Small intestine (tissue), 7 donors: ENCODE measurements at regions not wholly inside any gene's neighbourhood (a gene's known extent, or its start where the extent isn't known, plus 50 kb on each side); places are given as distances from the start of the nearest gene placed in this dataset.

Experiments used
- DNase-seq, 2 donors: peaks; one replicate each; pipeline versions ENCODE4 v3.0.0 to v3.0.0-alpha.2; 2013
- FAIRE-seq: peaks from 2 replicates; lab custom pipeline; 2012; peaks lifted over from hg19 to GRCh38; lab: Jason Lieb, UNC
- H3K27ac ChIP-seq, 3 donors: one replicate each; pipeline ENCODE4 v1.5.1; 2013; ENCODE audit warnings: low read length in 2 of 3, mild to moderate bottlenecking in 2 of 3, control low read depth in 1 of 3, inconsistent platforms in 1 of 3, low read depth in 1 of 3, moderate library complexity in 1 of 3
- H3K27me3 ChIP-seq, 3 donors: one replicate each; pipeline ENCODE4 v1.6.1; 2013; ENCODE audit warnings: low read length in 3 of 3, inconsistent platforms in 1 of 3; ENCODE audit not compliant: control insufficient read depth in 3 of 3, insufficient read depth in 3 of 3
- H3K36me3 ChIP-seq, 3 donors: one replicate each; pipeline ENCODE4 v1.6.1; 2013; ENCODE audit warnings: low read length in 3 of 3, inconsistent platforms in 1 of 3, low read depth in 1 of 3, mild to moderate bottlenecking in 1 of 3, moderate library complexity in 1 of 3; ENCODE audit not compliant: control insufficient read depth in 3 of 3, insufficient read depth in 2 of 3
- H3K4me1 ChIP-seq, 3 donors: one replicate each; pipeline ENCODE4 v1.6.1; 2013; ENCODE audit warnings: low read length in 2 of 3, inconsistent platforms in 1 of 3, low read depth in 1 of 3, mild to moderate bottlenecking in 1 of 3, moderate library complexity in 1 of 3; ENCODE audit not compliant: control insufficient read depth in 3 of 3, insufficient read depth in 2 of 3
- H3K4me3 ChIP-seq, 3 donors: one replicate each; pipeline ENCODE4 v1.5.1; 2013; ENCODE audit warnings: low read length in 3 of 3, control low read depth in 1 of 3, inconsistent platforms in 1 of 3, low read depth in 1 of 3, mild to moderate bottlenecking in 1 of 3, moderate library complexity in 1 of 3
- H3K9me3 ChIP-seq, 2 donors: one replicate each; pipeline ENCODE4 v1.6.1; 2013; ENCODE audit warnings: low read depth in 1 of 2, low read length in 1 of 2; ENCODE audit not compliant: control insufficient read depth in 2 of 2, insufficient read depth in 1 of 2
- WGBS, 3 donors: extraction: QIAGEN DNeasy Blood & Tissue Kit; methylation state at CpG; one replicate each; pipeline ENCODE4 v1.1.7; 2013; 5-methylcytosine and 5-hydroxymethylcytosine counted together
- donor health status: healthy with polysubstance abuse.
- donor health status: control.
- donor health status: control.
- donor health status: Bipolar disorder and iron deficiency.
- donor health status: healthy.

GRCh38 chr6:133704371-133704770 is 184.5 kb upstream of the TCF21 start:
- Histone ChIP-seq H3K27me3 (no peaks in the 10 kb centered on the region), H3K4me1 (no peaks in the 10 kb centered on the region), H3K9me3 (no peaks in the 10 kb centered on the region), H3K36me3 (no peaks in the 10 kb centered on the region), H3K4me3 (no peak overlapping the region), H3K27ac (no peak overlapping the region)
- FAIRE-seq (no peak), DNase-seq (no peak)

- Histone ChIP-seq H3K27me3 (no peaks in the 10 kb centered on the region), H3K4me3 (no peak overlapping the region), H3K9me3 (no peaks in the 10 kb centered on the region), H3K36me3 (no peaks in the 10 kb centered on the region), H3K4me1 (no peaks in the 10 kb centered on the region), H3K27ac (no peak overlapping the region)
- 43 to 53% (median 45%) methylated on average over 1 of the region's 1 CpG for WGBS, 3 donors
- FAIRE-seq (no peak), DNase-seq (no peak)
Measured at GRCh38 chr6:133705066-133705465, 183.8 kb upstream of the TCF21 start.

DNA sequence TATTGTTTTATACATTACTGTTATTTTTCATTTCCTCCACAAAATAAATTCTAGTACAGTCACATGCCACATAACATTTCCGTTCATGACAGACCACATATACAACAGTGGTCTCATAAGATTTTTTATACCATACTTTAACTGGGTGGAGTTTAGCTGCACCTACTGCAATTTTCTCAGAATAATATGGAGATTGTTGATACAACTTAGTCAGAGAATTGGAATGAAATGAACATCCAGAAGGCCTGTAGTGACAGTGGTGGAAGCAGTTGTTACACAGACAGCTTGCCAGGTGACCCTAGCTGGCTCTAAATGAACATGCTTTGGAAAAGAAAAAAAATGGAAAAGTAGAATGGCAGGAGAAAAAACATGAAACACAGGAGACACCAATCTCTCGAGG is 183.2 kb upstream of the TCF21 start:
- 69 to 75% (median 73%) methylated on average over 2 of the region's 2 CpGs for WGBS, 3 donors
- H3K36me3 ChIP-seq = no peaks in the 10 kb centered on the region
- no peak for DNase-seq
- no peak for FAIRE-seq
- H3K4me1 ChIP-seq = no peaks in the 10 kb centered on the region
- H3K4me3 ChIP-seq = no peak overlapping the region
- H3K9me3 ChIP-seq = no peaks in the 10 kb centered on the region
- H3K27me3 ChIP-seq = no peaks in the 10 kb centered on the region
- H3K27ac ChIP-seq = no peak overlapping the region

DNA sequence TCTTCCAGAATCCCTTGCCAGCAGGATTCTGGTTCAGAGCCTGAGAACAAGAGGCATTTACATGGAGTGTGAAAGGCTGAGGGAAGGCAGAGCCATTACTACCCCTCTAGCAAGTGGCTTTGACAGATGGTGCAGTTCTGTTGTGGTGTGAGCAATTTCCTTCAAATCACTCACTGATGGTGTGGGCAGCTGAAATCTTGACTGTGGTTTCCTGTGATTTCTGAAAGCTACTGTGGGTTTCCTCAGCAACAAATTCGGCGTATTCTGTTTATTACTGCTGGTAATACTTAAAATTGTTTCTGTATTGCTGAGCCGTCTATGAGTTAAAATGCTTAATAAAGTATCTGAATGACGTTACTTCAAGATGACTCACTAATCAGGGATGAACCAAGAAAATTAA is 181.5 kb upstream of the TCF21 start:
- H3K4me1 ChIP-seq = no peaks in the 10 kb centered on the region
- FAIRE-seq = no peak
- DNase-seq = no peak
- no peaks in the 10 kb centered on the region for H3K36me3 ChIP-seq
- no peak overlapping the region for H3K4me3 ChIP-seq
- no peak overlapping the region for H3K27ac ChIP-seq
- 30 to 73% (median 53%) methylated on average over 4 of the region's 4 CpGs for WGBS, 3 donors
- no peaks in the 10 kb centered on the region for H3K27me3 ChIP-seq
- H3K9me3 ChIP-seq = no peaks in the 10 kb centered on the region

DNA sequence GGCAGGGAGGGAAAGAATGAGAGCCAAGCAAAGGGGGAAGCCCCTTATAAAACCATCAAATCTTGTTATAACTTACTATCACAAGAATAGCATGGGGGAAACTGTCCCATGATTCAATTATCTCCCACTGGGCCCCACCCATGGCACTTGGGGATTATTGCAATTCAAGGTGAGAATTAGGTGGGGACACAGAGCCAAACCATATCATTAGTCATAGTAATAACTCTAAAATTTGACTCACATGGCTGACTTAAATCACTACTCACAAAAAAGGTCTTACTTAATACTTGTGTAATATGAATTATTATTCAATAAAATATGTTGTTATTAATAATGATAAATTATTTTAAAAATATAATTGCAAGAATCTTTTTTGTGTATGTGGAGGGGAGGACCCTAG is 178.1 kb upstream of the TCF21 start:
- H3K4me3 ChIP-seq = no peak overlapping the region
- no peaks in the 10 kb centered on the region for H3K9me3 ChIP-seq
- no peak for DNase-seq
- FAIRE-seq = no peak
- no peaks in the 10 kb centered on the region for H3K27me3 ChIP-seq
- H3K27ac ChIP-seq = no peak overlapping the region
- no peaks in the 10 kb centered on the region for H3K36me3 ChIP-seq
- no peaks in the 10 kb centered on the region for H3K4me1 ChIP-seq

DNA sequence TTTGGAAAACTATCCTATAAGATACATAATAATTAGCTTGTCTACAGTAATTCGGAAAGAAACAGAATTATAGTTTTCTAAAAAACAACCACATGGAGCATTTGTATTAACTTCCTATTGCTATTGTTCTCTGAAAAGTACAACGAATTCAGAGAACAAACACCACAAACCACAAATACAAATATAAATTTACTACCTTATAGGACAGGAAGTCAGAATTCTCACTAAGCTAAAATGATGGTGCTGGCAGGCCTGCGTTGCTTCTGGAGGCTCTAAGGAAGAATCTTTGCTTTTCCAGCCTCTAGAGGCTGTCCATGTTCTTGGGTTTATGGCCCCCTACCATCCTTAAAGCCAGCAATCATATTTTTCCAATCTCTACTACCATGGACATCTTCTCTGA is 173.6 kb upstream of the TCF21 start:
- H3K27me3 ChIP-seq = no peaks in the 10 kb centered on the region
- no peak for DNase-seq
- 66 to 75% (median 67%) methylated on average over 3 of the region's 3 CpGs for WGBS, 3 donors
- no peak for FAIRE-seq
- no peak overlapping the region for H3K4me3 ChIP-seq
- H3K4me1 ChIP-seq = no peaks in the 10 kb centered on the region
- no peaks in the 10 kb centered on the region for H3K9me3 ChIP-seq
- H3K36me3 ChIP-seq = no peaks in the 10 kb centered on the region
- H3K27ac ChIP-seq = no peak overlapping the region

DNA sequence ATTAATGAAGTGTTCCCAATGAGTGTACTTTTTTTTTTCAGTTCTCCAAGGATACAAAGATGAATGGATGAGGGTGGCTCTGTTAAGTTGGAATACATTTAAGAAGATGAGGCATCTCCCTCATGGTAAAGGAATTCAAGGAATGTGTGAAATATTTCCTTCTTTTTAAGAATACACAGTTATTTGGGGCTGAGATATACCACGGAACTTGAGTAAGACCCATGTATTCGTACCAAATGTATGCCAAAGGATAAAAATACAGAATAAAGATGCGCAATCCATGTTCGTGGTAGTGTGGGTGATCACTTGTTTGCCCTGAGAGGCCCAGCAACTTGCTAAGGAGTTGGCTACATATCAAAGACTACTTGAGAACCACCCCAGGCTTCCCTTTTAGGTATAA is 164.2 kb upstream of the TCF21 start:
- Histone ChIP-seq H3K27ac (no peak overlapping the region), H3K4me3 (no peak overlapping the region), H3K36me3 (no peaks in the 10 kb centered on the region), H3K9me3 (no peaks in the 10 kb centered on the region), H3K27me3 (no peaks in the 10 kb centered on the region), H3K4me1 (no peaks in the 10 kb centered on the region)
- no peak for FAIRE-seq
- DNase-seq = no peak
- 71 to 80% (median 78%) methylated on average over 4 of the region's 4 CpGs for WGBS, 3 donors

- H3K4me1 ChIP-seq = no peaks in the 10 kb centered on the region
- H3K4me3 ChIP-seq = no peak overlapping the region
- H3K9me3 ChIP-seq = no peaks in the 10 kb centered on the region
- FAIRE-seq = no peak
- DNase-seq = no peak
- H3K27me3 ChIP-seq = no peaks in the 10 kb centered on the region
- H3K27ac ChIP-seq = no peak overlapping the region
- WGBS, 3 donors = 70 to 83% (median 83%) methylated on average over 2 of the region's 2 CpGs
- H3K36me3 ChIP-seq = no peaks in the 10 kb centered on the region
Measured at GRCh38 chr6:133726188-133726587, 162.7 kb upstream of the TCF21 start.

GRCh38 chr6:133730881-133731280 is 158.0 kb upstream of the TCF21 start:
- no peak overlapping the region for H3K27ac ChIP-seq
- no peaks in the 10 kb centered on the region for H3K4me1 ChIP-seq
- FAIRE-seq (no peak), DNase-seq (no peak)
- H3K4me3 ChIP-seq = no peak overlapping the region
- WGBS, 3 donors = 40 to 69% (median 52%) methylated on average over 4 of the region's 4 CpGs
- no peaks in the 10 kb centered on the region for H3K36me3 ChIP-seq
- H3K9me3 ChIP-seq = no peaks in the 10 kb centered on the region
- no peaks in the 10 kb centered on the region for H3K27me3 ChIP-seq
